Breast epithelium (tissue), 3 donors: ENCODE measurements at regions not wholly inside any gene's neighbourhood (a gene's known extent, or its start where the extent isn't known, plus 50 kb on each side); places are given as distances from the start of the nearest gene placed in this dataset.

Source experiments
- CTCF ChIP-seq, 3 donors: fragments of 450-650 bp; IDR thresholded peaks; one replicate each; pipeline ENCODE4 v1.5.1; 2016 to 2017; ENCODE audit warnings: antibody characterized with exemption in 3 of 3, mild to moderate bottlenecking in 3 of 3, moderate library complexity in 3 of 3
- POLR2AphosphoS5 ChIP-seq, 3 donors: sonication (generic); formaldehyde crosslinking; IDR thresholded peaks; one replicate each; pipeline ENCODE4 v1.6.1; 2017; ENCODE audit warnings: antibody characterized with exemption in 3 of 3

GRCh38 chr2:238747557-238747956, 100.3 kb upstream of the TWIST2 start:
- no peak for TF ChIP-seq CTCF (IDR thresholded peaks at IDR 0.05)
- TF ChIP-seq POLR2AphosphoS5 (IDR thresholded peaks at IDR 0.05), result no peak
